KMS-11 (cell line): ENCODE measurements at regions not wholly inside any gene's neighbourhood (a gene's known extent, or its start where the extent isn't known, plus 50 kb on each side); places are given as distances from the start of the nearest gene placed in this dataset.
"Not testable (repeated sequence)": the region's sequence is repeated elsewhere in the genome, so short reads cannot be mapped to it uniquely, and the experiment has no call there.

Experiments used
- H2AFZ ChIP-seq: fragments of 200-600 bp; sonication (generic); 2 replicates; pipeline ENCODE4 v1.6.1; 2016; ENCODE audit warnings: antibody characterized with exemption, mixed run types, low read depth
- H3K27ac ChIP-seq: fragments of 200-600 bp; sonication (generic); 2 replicates; pipeline ENCODE4 v1.6.1; 2016; ENCODE audit warnings: mild to moderate bottlenecking, mixed run types
- H3K27me3 ChIP-seq: fragments of 200-600 bp; sonication (generic); 2 replicates; pipeline ENCODE4 v1.6.1; 2017; ENCODE audit warnings: mild to moderate bottlenecking, low read depth, mixed run types, moderate library complexity; ENCODE audit not compliant: insufficient read depth
- H3K36me3 ChIP-seq: fragments of 200-600 bp; sonication (generic); 2 replicates; pipeline ENCODE4 v1.6.1; 2017; ENCODE audit warnings: mild to moderate bottlenecking, mixed run types; ENCODE audit not compliant: insufficient read depth
- H3K4me1 ChIP-seq: fragments of 200-600 bp; sonication (generic); 2 replicates; pipeline ENCODE4 v1.6.1; 2016; ENCODE audit warnings: mild to moderate bottlenecking, low read depth, mixed run types; ENCODE audit not compliant: poor library complexity, severe bottlenecking
- H3K4me2 ChIP-seq: fragments of 200-600 bp; sonication (generic); 2 replicates; pipeline ENCODE4 v1.7.0; 2016; ENCODE audit warnings: mild to moderate bottlenecking, mixed run types
- H3K4me3 ChIP-seq: fragments of 200-600 bp; sonication (generic); IDR thresholded peaks from 2 replicates; pipeline ENCODE4 v1.6.1; 2017; ENCODE audit warnings: low read depth, low read length, mixed read lengths; ENCODE audit not compliant: insufficient read depth
- H3K79me2 ChIP-seq: fragments of 200-600 bp; sonication (generic); 2 replicates; pipeline ENCODE4 v1.6.1; 2016; ENCODE audit warnings: low read depth, mixed run types; ENCODE audit not compliant: insufficient read depth
- H3K9ac ChIP-seq: fragments of 200-600 bp; sonication (generic); 2 replicates; pipeline ENCODE4 v1.6.1; 2016; ENCODE audit warnings: mild to moderate bottlenecking, mixed run types
- H4K20me1 ChIP-seq: fragments of 200-600 bp; sonication (generic); 2 replicates; pipeline ENCODE4 v1.6.1; 2016; ENCODE audit warnings: mild to moderate bottlenecking, mixed run types; ENCODE audit not compliant: insufficient read depth
- TF ChIP-seq, protein P1 (sequence below): fragments of 200-600 bp; sonication (generic); conservative IDR thresholded peaks from 2 replicates; pipeline ENCODE4 v1.6.1; 2017; ENCODE audit warnings: low read depth, mild to moderate bottlenecking, antibody characterized with exemption, low read length, moderate library complexity, mixed read lengths

DNA sequence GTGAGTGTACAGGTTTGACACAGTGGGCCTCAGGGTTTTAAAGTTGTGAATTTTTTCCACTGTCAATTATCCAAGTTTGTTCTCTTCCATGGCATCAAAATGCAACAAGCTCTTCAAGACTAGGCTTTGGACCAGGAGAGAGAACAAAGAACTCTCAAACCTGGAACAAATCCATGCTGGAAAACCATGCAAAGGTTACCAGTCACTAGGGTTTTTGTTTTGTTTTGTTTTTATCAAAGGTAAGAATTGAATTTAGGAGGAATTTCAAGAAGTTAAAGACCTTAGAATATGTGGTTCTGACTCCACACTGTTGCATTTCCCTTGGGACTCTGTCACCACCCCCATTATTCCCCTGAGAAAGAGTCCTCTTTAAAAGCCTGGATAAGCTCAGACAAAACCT is 191.1 kb upstream of the PIK3R1 start:
- Histone ChIP-seq H3K4me2 (no peak overlapping the region), H3K79me2 (no peaks in the 10 kb centered on the region)
- TF ChIP-seq, protein P1, sequence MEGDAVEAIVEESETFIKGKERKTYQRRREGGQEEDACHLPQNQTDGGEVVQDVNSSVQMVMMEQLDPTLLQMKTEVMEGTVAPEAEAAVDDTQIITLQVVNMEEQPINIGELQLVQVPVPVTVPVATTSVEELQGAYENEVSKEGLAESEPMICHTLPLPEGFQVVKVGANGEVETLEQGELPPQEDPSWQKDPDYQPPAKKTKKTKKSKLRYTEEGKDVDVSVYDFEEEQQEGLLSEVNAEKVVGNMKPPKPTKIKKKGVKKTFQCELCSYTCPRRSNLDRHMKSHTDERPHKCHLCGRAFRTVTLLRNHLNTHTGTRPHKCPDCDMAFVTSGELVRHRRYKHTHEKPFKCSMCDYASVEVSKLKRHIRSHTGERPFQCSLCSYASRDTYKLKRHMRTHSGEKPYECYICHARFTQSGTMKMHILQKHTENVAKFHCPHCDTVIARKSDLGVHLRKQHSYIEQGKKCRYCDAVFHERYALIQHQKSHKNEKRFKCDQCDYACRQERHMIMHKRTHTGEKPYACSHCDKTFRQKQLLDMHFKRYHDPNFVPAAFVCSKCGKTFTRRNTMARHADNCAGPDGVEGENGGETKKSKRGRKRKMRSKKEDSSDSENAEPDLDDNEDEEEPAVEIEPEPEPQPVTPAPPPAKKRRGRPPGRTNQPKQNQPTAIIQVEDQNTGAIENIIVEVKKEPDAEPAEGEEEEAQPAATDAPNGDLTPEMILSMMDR: no peak

DNA sequence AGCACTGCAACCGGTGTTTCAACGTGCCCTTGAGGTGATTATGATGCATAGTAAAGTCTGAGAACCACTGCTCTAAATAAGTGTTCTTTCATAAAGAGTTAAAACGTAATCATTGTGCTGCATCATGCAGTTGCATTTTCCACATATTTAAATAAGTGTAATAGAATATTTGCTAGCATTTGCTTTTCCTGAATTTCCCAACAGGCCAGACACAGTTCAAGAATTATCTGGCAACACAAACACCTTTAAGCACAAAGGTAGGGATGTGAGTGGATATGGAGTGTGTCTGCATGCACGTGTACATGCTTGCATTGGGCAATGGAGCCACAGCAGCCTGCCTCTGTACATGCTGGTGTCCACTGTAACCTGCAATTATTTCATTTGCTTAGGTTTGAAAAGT is 193.6 kb upstream of the PIK3R1 start:
- H2AFZ ChIP-seq: no peak overlapping the region
- no peak overlapping the region for H3K4me2 ChIP-seq
- no peaks in the 10 kb centered on the region for H3K79me2 ChIP-seq
- no peaks in the 10 kb centered on the region for H3K27me3 ChIP-seq
- H3K36me3 ChIP-seq: no peaks in the 10 kb centered on the region
- TF ChIP-seq, protein P1: no peak
- H3K27ac ChIP-seq: no peak overlapping the region
- no peaks in the 10 kb centered on the region for H4K20me1 ChIP-seq
- no peak overlapping the region for H3K4me3 ChIP-seq
- no peaks in the 10 kb centered on the region for H3K4me1 ChIP-seq
- H3K9ac ChIP-seq: no peak overlapping the region

More for the DNA sequence above, 191.1 kb upstream of the PIK3R1 start:
- Histone ChIP-seq H2AFZ (no peak overlapping the region), H3K36me3 (no peaks in the 10 kb centered on the region), H3K9ac (no peak overlapping the region), H3K4me1 (no peaks in the 10 kb centered on the region), H3K27me3 (no peaks in the 10 kb centered on the region), H3K27ac (no peak overlapping the region), H4K20me1 (no peaks in the 10 kb centered on the region), H3K4me3 (no peak overlapping the region)

DNA sequence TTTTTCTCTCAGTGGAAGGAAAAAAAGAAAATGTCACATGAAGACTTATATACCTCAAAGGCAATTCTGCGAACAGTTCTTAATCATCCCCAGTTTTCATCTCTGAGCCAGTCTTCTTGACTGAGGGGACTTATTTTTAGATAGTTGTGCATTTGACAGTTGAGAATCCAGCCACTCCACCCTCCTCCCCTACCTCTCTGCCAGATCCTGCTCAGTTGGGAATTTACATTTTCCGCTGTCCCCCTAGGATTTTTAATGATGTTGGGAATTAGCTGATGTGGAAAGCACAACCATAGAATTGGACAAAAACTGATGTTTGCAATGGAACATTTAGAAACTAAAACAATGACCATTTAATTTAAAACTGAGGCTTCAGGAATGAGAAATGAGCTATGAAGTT is 194.3 kb upstream of the PIK3R1 start:
- no peaks in the 10 kb centered on the region for H3K4me1 ChIP-seq
- H4K20me1 ChIP-seq: no peaks in the 10 kb centered on the region
- H3K79me2 ChIP-seq: no peaks in the 10 kb centered on the region
- H3K27ac ChIP-seq: no peak overlapping the region
- H3K4me3 ChIP-seq: no peak overlapping the region
- no peaks in the 10 kb centered on the region for H3K36me3 ChIP-seq
- no peak overlapping the region for H2AFZ ChIP-seq
- no peaks in the 10 kb centered on the region for H3K27me3 ChIP-seq
- H3K9ac ChIP-seq: no peak overlapping the region
- H3K4me2 ChIP-seq: no peak overlapping the region
- TF ChIP-seq, protein P1: no peak

DNA sequence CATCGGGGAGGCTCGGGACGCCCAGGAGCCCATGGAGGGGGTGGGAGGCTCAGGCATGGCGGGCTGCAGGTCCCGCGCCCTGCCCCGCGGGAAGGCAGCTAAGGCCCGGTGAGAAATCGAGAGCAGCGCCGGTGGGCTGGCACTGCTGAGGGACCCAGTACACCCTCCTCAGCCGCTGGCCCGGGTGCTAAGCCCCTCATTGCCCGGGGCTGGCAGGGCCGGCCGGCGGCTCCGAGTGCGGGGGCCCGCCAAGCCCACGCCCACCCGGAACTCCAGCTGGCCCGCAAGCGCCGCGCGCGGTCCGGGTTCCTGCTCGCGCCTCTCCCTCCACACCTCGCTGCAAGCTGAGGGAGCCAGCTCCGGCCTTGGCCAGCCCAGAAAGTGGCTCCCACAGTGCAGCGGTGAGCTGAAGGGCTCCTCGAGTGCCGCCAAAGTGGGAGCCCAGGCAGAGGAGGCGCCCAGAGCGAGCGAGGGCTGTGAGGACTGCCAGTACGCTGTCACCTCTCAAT is 195.0 kb upstream of the PIK3R1 start:
- H3K4me3 ChIP-seq, H2AFZ ChIP-seq: not testable (repeated sequence)

DNA sequence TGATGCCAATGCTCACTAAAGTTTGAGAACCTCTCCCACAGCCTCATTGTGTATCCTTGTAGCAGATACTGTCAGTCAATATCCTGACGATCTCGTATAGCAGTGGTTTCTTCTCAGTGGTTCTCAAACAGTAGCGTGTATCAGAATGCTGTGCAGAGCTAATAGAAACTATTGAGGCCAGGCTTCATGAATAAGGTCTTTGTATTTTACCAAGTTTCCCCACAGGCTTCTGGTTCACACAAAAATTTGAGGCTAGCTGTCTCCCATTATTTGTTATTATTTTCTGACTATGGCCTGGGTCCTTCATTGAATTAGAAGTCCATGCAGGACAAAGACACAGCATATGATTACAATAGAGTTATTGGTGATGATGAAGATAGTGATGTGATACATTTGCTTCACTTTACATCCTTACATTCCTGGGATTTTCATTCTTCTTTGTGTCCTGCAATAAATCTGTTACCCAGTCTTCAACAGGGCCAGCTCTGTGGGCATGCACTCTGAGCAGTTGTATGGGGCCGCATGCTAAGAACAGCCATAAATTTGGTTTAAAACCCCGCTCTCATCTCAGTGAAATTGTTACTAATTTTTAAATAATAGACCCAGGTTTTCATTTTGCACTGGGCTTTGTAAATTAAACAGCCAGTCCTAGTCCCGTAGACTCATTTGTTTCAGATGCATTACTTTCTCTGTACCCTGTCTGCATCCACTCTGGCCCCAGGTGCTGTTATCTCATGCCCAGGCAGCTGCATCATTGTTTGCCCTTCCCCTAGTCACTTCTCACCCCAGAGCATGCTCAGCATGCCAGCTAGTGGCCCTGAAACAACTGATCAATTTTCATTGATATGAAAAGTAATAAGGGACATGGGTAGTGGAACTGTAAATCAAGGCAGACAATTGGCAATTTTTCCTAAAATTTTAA is 199.9 kb upstream of the PIK3R1 start:
- TF ChIP-seq, protein P1: no peak
- no peak overlapping the region for H3K9ac ChIP-seq
- H4K20me1 ChIP-seq: no peaks in the 10 kb centered on the region
- H3K4me3 ChIP-seq: no peak overlapping the region
- no peaks in the 10 kb centered on the region for H3K79me2 ChIP-seq
- no peak overlapping the region for H3K4me2 ChIP-seq
- no peaks in the 10 kb centered on the region for H3K36me3 ChIP-seq
- H3K27ac ChIP-seq: no peak overlapping the region
- H3K4me1 ChIP-seq: no peaks in the 10 kb centered on the region
- no peaks in the 10 kb centered on the region for H3K27me3 ChIP-seq
- no peak overlapping the region for H2AFZ ChIP-seq

More for the DNA sequence above, 195.0 kb upstream of the PIK3R1 start:
- not testable (repeated sequence) for H4K20me1 ChIP-seq, H3K4me1 ChIP-seq, H3K27ac ChIP-seq, H3K4me2 ChIP-seq, H3K9ac ChIP-seq, H3K79me2 ChIP-seq, H3K27me3 ChIP-seq, H3K36me3 ChIP-seq
